ENCODE measurements at regions not wholly inside any gene's neighbourhood (a gene's known extent, or its start where the extent isn't known, plus 50 kb on each side); places are given as distances from the start of the nearest gene placed in this dataset.

GRCh38 chr2:35080231-35080910 lies 1275.2 kb upstream of the CRIM1 start:
- no peak overlapping the region for H3K27ac ChIP-seq
- no peaks in the 10 kb centered on the region for H3K36me3 ChIP-seq
- no peak overlapping the region for H3K4me3 ChIP-seq
- TF ChIP-seq, protein P1, sequence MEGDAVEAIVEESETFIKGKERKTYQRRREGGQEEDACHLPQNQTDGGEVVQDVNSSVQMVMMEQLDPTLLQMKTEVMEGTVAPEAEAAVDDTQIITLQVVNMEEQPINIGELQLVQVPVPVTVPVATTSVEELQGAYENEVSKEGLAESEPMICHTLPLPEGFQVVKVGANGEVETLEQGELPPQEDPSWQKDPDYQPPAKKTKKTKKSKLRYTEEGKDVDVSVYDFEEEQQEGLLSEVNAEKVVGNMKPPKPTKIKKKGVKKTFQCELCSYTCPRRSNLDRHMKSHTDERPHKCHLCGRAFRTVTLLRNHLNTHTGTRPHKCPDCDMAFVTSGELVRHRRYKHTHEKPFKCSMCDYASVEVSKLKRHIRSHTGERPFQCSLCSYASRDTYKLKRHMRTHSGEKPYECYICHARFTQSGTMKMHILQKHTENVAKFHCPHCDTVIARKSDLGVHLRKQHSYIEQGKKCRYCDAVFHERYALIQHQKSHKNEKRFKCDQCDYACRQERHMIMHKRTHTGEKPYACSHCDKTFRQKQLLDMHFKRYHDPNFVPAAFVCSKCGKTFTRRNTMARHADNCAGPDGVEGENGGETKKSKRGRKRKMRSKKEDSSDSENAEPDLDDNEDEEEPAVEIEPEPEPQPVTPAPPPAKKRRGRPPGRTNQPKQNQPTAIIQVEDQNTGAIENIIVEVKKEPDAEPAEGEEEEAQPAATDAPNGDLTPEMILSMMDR (IDR thresholded peaks at IDR 0.05) = no peak
- no peak for TF ChIP-seq POLR2A (IDR thresholded peaks at IDR 0.05)
- intact Hi-C loops (cut with DNase I) = no loop called here
- no peaks in the 10 kb centered on the region for H3K4me1 ChIP-seq
- H3K9me3 ChIP-seq = peaks cover 0 to 6% (median 0%) of the 10 kb centered on the region in 12 donors
- DNase-seq = no peak
- WGBS, 4 donors = 60 to 76% (median 65%) methylated on average over 5 of the region's 5 CpGs
- ATAC-seq = no peak
- no peaks in the 10 kb centered on the region for H3K27me3 ChIP-seq

- Histone ChIP-seq H3K4me3 (no peak overlapping the region), H3K27ac (no peak overlapping the region), H3K9me3 (peaks cover 0 to 34% (median 10%) of the 10 kb centered on the region in 12 donors), H3K27me3 (no peaks in the 10 kb centered on the region), H3K36me3 (no peaks in the 10 kb centered on the region), H3K4me1 (no peaks in the 10 kb centered on the region)
- TF ChIP-seq, protein P1 (IDR thresholded peaks at IDR 0.05) = no peak
- no peak for TF ChIP-seq POLR2A (IDR thresholded peaks at IDR 0.05)
- ATAC-seq (no peak), DNase-seq (no peak)
- WGBS, 4 donors = 64 to 69% (median 67%) methylated on average over 1 of the region's 1 CpG; no CpG with 5 or more reads in 1 of the 4 donors
- intact Hi-C loops (cut with DNase I) = no loop called here
These were observed 1288.2 kb upstream of the CRIM1 start for GRCh38 chr2:35067420-35067819.

DNA sequence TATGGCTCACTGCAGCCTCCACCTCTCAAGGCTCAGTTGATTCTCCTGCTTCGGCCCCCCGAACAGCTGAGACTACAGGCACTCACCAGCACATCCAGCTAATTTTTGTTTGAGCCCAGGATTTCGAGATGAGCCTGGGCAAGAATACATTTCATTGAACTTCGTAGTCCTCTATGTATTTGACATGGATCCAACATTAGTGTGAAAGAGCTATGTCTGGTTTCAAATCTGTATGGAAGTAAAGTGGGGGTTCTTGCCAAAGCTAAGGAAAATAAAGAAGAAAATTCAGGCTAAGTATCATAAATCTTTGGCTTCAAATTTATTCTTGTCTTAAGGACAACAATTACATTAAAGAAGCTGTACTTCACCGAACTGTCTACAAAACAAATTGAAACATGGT lies 1291.7 kb upstream of the CRIM1 start:
- no peak overlapping the region for H3K4me3 ChIP-seq
- DNase-seq (no peak), ATAC-seq (no peak)
- H3K9me3 ChIP-seq = peaks cover 0 to 14% (median 0%) of the 10 kb centered on the region in 12 donors
- H3K27ac ChIP-seq = no peak overlapping the region
- no peaks in the 10 kb centered on the region for H3K27me3 ChIP-seq
- no peak for TF ChIP-seq POLR2A (IDR thresholded peaks at IDR 0.05)
- TF ChIP-seq, protein P1 (IDR thresholded peaks at IDR 0.05) = no peak
- intact Hi-C loops (cut with DNase I) = no loop called here
- WGBS, 4 donors = 82 to 87% (median 85%) methylated on average over 5 of the region's 5 CpGs
- no peaks in the 10 kb centered on the region for H3K36me3 ChIP-seq
- H3K4me1 ChIP-seq = no peaks in the 10 kb centered on the region

- H3K4me1 ChIP-seq = no peaks in the 10 kb centered on the region
- no peak overlapping the region for H3K4me3 ChIP-seq
- no peak for DNase-seq
- intact Hi-C loops (cut with DNase I) = no loop called here
- no peaks in the 10 kb centered on the region for H3K27me3 ChIP-seq
- 57 to 72% (median 67%) methylated on average over 3 of the region's 3 CpGs for WGBS, 4 donors
- no peaks in the 10 kb centered on the region for H3K9me3 ChIP-seq
- no peak overlapping the region for H3K27ac ChIP-seq
- no peaks in the 10 kb centered on the region for H3K36me3 ChIP-seq
- TF ChIP-seq, protein P1 (IDR thresholded peaks at IDR 0.05) = no peak
- no peak for TF ChIP-seq POLR2A (IDR thresholded peaks at IDR 0.05)
- no peak for ATAC-seq
These were observed 1319.7 kb upstream of the CRIM1 start for GRCh38 chr2:35035883-35036282.
